ENCODE measurements at regions not wholly inside any gene's neighbourhood (a gene's known extent, or its start where the extent isn't known, plus 50 kb on each side); places are given as distances from the start of the nearest gene placed in this dataset.

DNA sequence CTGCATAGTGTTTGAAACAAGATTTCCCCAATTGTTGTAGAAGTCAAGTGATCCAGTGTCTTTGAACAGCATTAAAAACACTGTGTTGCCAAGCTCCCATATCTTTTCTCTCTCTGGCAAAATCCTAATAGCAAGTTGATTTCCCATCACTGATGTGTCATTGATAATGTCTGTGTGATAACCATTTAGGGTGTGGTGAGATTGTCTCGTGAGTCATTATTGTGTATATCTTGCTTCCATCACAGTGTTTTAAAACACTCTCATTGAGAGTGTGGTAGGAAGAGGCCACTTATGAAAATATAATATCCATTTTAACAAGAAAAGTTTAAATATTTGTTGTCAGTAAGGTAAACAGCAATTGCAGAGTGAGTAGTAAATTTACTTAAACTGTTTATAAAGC lies 74.7 kb downstream of the PRORP start:
- H3K36me3 ChIP-seq = no peaks in the 10 kb centered on the region
- H3K27me3 ChIP-seq (ENCODE audit: insufficient read depth, low read depth, severe bottlenecking) = no peaks in the 10 kb centered on the region
- no peaks in the 10 kb centered on the region for H3K9me3 ChIP-seq (ENCODE audit: severe bottlenecking)
- TF ChIP-seq, protein P1, sequence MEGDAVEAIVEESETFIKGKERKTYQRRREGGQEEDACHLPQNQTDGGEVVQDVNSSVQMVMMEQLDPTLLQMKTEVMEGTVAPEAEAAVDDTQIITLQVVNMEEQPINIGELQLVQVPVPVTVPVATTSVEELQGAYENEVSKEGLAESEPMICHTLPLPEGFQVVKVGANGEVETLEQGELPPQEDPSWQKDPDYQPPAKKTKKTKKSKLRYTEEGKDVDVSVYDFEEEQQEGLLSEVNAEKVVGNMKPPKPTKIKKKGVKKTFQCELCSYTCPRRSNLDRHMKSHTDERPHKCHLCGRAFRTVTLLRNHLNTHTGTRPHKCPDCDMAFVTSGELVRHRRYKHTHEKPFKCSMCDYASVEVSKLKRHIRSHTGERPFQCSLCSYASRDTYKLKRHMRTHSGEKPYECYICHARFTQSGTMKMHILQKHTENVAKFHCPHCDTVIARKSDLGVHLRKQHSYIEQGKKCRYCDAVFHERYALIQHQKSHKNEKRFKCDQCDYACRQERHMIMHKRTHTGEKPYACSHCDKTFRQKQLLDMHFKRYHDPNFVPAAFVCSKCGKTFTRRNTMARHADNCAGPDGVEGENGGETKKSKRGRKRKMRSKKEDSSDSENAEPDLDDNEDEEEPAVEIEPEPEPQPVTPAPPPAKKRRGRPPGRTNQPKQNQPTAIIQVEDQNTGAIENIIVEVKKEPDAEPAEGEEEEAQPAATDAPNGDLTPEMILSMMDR (IDR thresholded peaks at IDR 0.05; ENCODE audit: low read depth, low read length) = no peak
- H3K4me3 ChIP-seq (ENCODE audit: low read depth, low read length) = no peak overlapping the region
- no peak overlapping the region for H3K27ac ChIP-seq
- DNase-seq = no peak

GRCh38 chr14:35201066-35201465 lies 78.7 kb downstream of the PRORP start:
- no peaks in the 10 kb centered on the region for H3K36me3 ChIP-seq
- TF ChIP-seq, protein P1 (IDR thresholded peaks at IDR 0.05; ENCODE audit: low read depth, low read length) = no peak

DNA sequence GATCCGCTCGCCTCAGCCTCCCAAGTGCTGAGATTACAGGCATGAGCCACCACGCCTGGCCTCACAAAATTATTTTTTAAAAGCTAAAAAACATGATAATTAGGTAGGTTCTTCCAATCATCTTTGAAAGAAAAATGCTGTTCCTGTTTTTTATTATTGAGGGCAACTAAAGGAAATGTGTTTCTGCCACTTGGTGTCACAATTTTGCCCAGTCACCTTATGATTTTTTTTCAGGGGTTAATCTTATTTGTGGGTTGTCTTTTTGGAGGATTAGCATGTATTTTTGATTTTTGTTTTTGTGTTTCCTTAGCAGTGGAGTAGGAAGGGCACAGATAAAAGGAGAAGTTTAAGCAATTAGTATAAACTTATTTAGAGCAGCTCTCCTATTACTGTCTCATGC lies 79.8 kb downstream of the PRORP start:
- DNase-seq = no peak
- no peaks in the 10 kb centered on the region for H3K9me3 ChIP-seq (ENCODE audit: severe bottlenecking)

More at GRCh38 chr14:35201066-35201465, 78.7 kb downstream of the PRORP start:
- Histone ChIP-seq H3K4me3 (ENCODE audit: low read depth, low read length) (no peak overlapping the region), H3K9me3 (ENCODE audit: severe bottlenecking) (no peaks in the 10 kb centered on the region), H3K27ac (no peak overlapping the region), H3K27me3 (ENCODE audit: insufficient read depth, low read depth, severe bottlenecking) (no peaks in the 10 kb centered on the region)
- no peak for DNase-seq

DNA sequence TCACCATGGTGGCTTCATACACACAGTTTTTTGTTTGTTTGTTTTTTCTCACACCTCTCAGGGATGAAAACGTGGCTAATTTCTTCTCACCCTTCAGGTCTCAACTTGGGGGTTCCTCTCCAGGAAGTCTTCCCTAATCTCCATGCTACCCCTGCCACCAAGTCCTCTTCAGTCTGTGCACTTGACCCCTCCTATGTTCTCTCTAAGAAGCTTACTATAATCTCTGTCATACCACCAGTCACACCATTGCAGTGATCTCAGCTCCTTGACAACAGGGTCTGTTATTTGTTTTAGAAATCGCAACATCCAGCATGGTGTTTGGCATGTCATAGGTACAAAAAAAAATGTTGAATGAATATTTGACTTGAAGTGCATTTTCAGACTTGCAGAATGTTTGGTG lies 83.4 kb downstream of the PRORP start:
- no peaks in the 10 kb centered on the region for H3K9me3 ChIP-seq (ENCODE audit: severe bottlenecking)
- TF ChIP-seq, protein P1 (IDR thresholded peaks at IDR 0.05; ENCODE audit: low read depth, low read length) = no peak
- peak; percentile 24 for DNase-seq
- H3K36me3 ChIP-seq = no peaks in the 10 kb centered on the region
- no peak overlapping the region for H3K4me3 ChIP-seq (ENCODE audit: low read depth, low read length)
- H3K27ac ChIP-seq = no peak overlapping the region
- H3K27me3 ChIP-seq (ENCODE audit: insufficient read depth, low read depth, severe bottlenecking) = no peaks in the 10 kb centered on the region

More for the DNA sequence above, 79.8 kb downstream of the PRORP start:
- Histone ChIP-seq H3K36me3 (no peaks in the 10 kb centered on the region), H3K4me3 (ENCODE audit: low read depth, low read length) (no peak overlapping the region), H3K27ac (no peak overlapping the region), H3K27me3 (ENCODE audit: insufficient read depth, low read depth, severe bottlenecking) (no peaks in the 10 kb centered on the region)
- TF ChIP-seq, protein P1 (IDR thresholded peaks at IDR 0.05; ENCODE audit: low read depth, low read length) = no peak

- TF ChIP-seq, protein P1 (IDR thresholded peaks at IDR 0.05; ENCODE audit: low read depth, low read length) = no peak
Observed at GRCh38 chr14:35211067-35211466, 81.1 kb upstream of the PSMA6 start.

GRCh38 chr14:35212471-35213142 lies 79.6 kb upstream of the PSMA6 start:
- Histone ChIP-seq H3K4me3 (ENCODE audit: low read depth, low read length) (no peak overlapping the region), H3K9me3 (ENCODE audit: severe bottlenecking) (no peaks in the 10 kb centered on the region), H3K27ac (no peak overlapping the region), H3K36me3 (no peaks in the 10 kb centered on the region), H3K27me3 (ENCODE audit: insufficient read depth, low read depth, severe bottlenecking) (no peaks in the 10 kb centered on the region)
- DNase-seq = no peak
- TF ChIP-seq, protein P1 (IDR thresholded peaks at IDR 0.05; ENCODE audit: low read depth, low read length) = no peak

More at GRCh38 chr14:35211067-35211466, 81.1 kb upstream of the PSMA6 start:
- Histone ChIP-seq H3K27me3 (ENCODE audit: insufficient read depth, low read depth, severe bottlenecking) (no peaks in the 10 kb centered on the region), H3K9me3 (ENCODE audit: severe bottlenecking) (no peaks in the 10 kb centered on the region), H3K4me3 (ENCODE audit: low read depth, low read length) (no peak overlapping the region), H3K36me3 (no peaks in the 10 kb centered on the region), H3K27ac (no peak overlapping the region)
- DNase-seq = no peak

Measured in WERI-Rb-1 (cell line).